ENCODE measurements at regions not wholly inside any gene's neighbourhood (a gene's known extent, or its start where the extent isn't known, plus 50 kb on each side); places are given as distances from the start of the nearest gene placed in this dataset.

GRCh38 chrX:147468600-147468999 is 443.1 kb upstream of the FMR1 start:
- Histone ChIP-seq H3K27me3 (ENCODE audit: control insufficient read depth, insufficient read depth, low read length) (no peaks in the 10 kb centered on the region), H3K36me3 (ENCODE audit: control insufficient read depth, insufficient read depth, low read length) (no peaks in the 10 kb centered on the region), H3K4me3 (ENCODE audit: low read depth, low read length) (no peak overlapping the region)
- TF ChIP-seq CTCF (IDR thresholded peaks at IDR 0.05; ENCODE audit: insufficient read depth, low read depth, low read length) = no peak
- ChIA-PET CTCF (no interaction called here), POLR2A (no interaction called here)
- DNase-seq (ENCODE audit: low read depth) = no peak

- DNase-seq (ENCODE audit: low read depth) = no peak
- Histone ChIP-seq H3K36me3 (ENCODE audit: control insufficient read depth, insufficient read depth, low read length) (no peaks in the 10 kb centered on the region), H3K27me3 (ENCODE audit: control insufficient read depth, insufficient read depth, low read length) (no peaks in the 10 kb centered on the region), H3K4me3 (ENCODE audit: low read depth, low read length) (no peak overlapping the region)
- ChIA-PET CTCF (no interaction called here), POLR2A (no interaction called here)
- no peak for TF ChIP-seq CTCF (IDR thresholded peaks at IDR 0.05; ENCODE audit: insufficient read depth, low read depth, low read length)
Measured at GRCh38 chrX:147476008-147476407, 435.7 kb upstream of the FMR1 start.

GRCh38 chrX:147478899-147479298 is 432.8 kb upstream of the FMR1 start:
- POLR2A ChIA-PET = no interaction called here
- CTCF ChIA-PET = no interaction called here
- no peak for DNase-seq (ENCODE audit: low read depth)
- Histone ChIP-seq H3K27me3 (ENCODE audit: control insufficient read depth, insufficient read depth, low read length) (no peaks in the 10 kb centered on the region), H3K36me3 (ENCODE audit: control insufficient read depth, insufficient read depth, low read length) (no peaks in the 10 kb centered on the region), H3K4me3 (ENCODE audit: low read depth, low read length) (no peak overlapping the region)
- no peak for TF ChIP-seq CTCF (IDR thresholded peaks at IDR 0.05; ENCODE audit: insufficient read depth, low read depth, low read length)

- POLR2A ChIA-PET = no interaction called here
- H3K27me3 ChIP-seq (ENCODE audit: control insufficient read depth, insufficient read depth, low read length) = no peaks in the 10 kb centered on the region
- no peak overlapping the region for H3K4me3 ChIP-seq (ENCODE audit: low read depth, low read length)
- TF ChIP-seq CTCF (IDR thresholded peaks at IDR 0.05; ENCODE audit: insufficient read depth, low read depth, low read length) = no peak
- no peaks in the 10 kb centered on the region for H3K36me3 ChIP-seq (ENCODE audit: control insufficient read depth, insufficient read depth, low read length)
- DNase-seq (ENCODE audit: low read depth) = no peak
- CTCF ChIA-PET = no interaction called here
Measured at GRCh38 chrX:147485207-147485606, 426.5 kb upstream of the FMR1 start.

DNA sequence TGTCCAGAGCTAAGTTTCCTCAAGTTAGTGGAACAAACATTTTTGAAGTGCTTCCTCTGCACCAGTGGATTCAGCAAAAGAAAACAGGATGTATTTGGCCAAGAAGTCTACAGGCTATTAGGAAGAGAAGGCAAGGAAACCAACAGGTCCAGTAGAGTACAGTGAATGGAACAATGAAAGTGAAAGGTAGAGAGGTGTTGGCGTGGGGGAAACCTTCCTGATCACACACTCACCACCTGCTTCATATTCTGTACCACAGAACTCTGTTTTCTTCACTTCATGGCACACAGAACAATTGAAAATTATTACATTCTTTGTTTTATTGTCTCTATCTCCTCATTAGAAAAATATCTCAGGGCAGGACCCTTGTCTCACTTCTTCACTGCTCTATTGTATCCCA is 417.4 kb upstream of the FMR1 start:
- H3K36me3 ChIP-seq (ENCODE audit: control insufficient read depth, insufficient read depth, low read length) = no peaks in the 10 kb centered on the region
- no peak for DNase-seq (ENCODE audit: low read depth)
- ChIA-PET POLR2A (no interaction called here), CTCF (no interaction called here)
- no peak overlapping the region for H3K4me3 ChIP-seq (ENCODE audit: low read depth, low read length)
- no peak for TF ChIP-seq CTCF (IDR thresholded peaks at IDR 0.05; ENCODE audit: insufficient read depth, low read depth, low read length)
- no peaks in the 10 kb centered on the region for H3K27me3 ChIP-seq (ENCODE audit: control insufficient read depth, insufficient read depth, low read length)

Measured in BJ (cell line).